ENCODE measurements at regions not wholly inside any gene's neighbourhood (a gene's known extent, or its start where the extent isn't known, plus 50 kb on each side); places are given as distances from the start of the nearest gene placed in this dataset.
A peak's percentile ranks its signal among the peaks of the same experiment; 100 is the strongest.

DNA sequence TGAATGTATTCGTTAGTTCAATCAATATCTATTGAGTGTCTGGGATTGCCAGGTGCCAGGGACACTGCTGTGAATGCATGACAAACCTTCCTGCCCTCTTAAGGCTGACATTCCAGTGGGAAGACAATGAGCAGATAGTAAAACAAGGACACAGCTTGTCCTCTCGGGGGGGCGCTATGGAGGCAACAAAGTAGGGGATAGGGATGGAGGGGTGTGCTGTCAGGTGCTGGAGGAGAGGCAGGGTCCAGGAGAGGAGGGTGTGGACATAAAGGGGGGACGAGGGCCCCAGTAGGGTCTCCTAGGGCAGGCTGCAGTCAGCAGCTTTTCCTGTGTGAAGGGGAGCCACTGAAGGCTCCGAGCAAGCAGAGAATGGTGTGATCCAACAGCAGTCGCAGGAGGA, 198.2 kb upstream of the PDE10A start:
- Mint-ChIP-seq H3K4me3 (ENCODE audit: low read depth) (no peak overlapping the region), H3K36me3 (ENCODE audit: insufficient read depth) (no peaks in the 10 kb centered on the region), H3K27me3 (peaks cover 29% of the 10 kb centered on the region), H3K4me1 (ENCODE audit: low read depth) (peaks cover 3% of the 10 kb centered on the region), H3K9me3 (ENCODE audit: low read depth) (peaks cover 4% of the 10 kb centered on the region), H3K27ac (peak overlapping the region; percentile 31)
- DNase-seq (ENCODE audit: low spot score, unreplicated experiment) = no peak
- no peak for TF ChIP-seq CTCF (IDR thresholded peaks at IDR 0.05; ENCODE audit: unreplicated experiment)

DNA sequence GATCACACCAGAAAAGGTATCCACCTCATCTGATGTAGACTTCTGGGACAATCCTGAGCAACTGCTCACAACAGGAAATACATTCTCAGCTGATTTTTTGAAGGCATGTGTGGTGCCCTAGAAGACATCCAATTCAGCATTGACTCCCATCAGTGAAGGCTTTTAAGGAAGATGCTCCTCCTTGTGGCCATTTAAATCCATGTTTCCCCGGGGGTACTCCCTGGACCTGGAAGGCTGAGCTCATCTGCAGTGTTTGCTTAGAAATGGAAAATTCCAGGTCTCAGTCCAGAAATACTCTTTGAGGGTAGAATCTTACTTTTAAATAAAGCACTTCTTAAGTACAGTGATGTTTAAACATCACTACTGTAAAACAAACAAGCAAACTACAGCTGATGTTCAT, 195.5 kb upstream of the PDE10A start:
- no peaks in the 10 kb centered on the region for H3K9me3 Mint-ChIP-seq (ENCODE audit: low read depth)
- H3K27me3 Mint-ChIP-seq = peaks cover 43% of the 10 kb centered on the region
- H3K4me3 Mint-ChIP-seq (ENCODE audit: low read depth) = no peak overlapping the region
- peak; percentile 25 for TF ChIP-seq CTCF (IDR thresholded peaks at IDR 0.05; ENCODE audit: unreplicated experiment)
- H3K27ac Mint-ChIP-seq = no peak overlapping the region
- DNase-seq (ENCODE audit: low spot score, unreplicated experiment) = no peak
- H3K36me3 Mint-ChIP-seq (ENCODE audit: insufficient read depth) = no peaks in the 10 kb centered on the region
- no peaks in the 10 kb centered on the region for H3K4me1 Mint-ChIP-seq (ENCODE audit: low read depth)

DNA sequence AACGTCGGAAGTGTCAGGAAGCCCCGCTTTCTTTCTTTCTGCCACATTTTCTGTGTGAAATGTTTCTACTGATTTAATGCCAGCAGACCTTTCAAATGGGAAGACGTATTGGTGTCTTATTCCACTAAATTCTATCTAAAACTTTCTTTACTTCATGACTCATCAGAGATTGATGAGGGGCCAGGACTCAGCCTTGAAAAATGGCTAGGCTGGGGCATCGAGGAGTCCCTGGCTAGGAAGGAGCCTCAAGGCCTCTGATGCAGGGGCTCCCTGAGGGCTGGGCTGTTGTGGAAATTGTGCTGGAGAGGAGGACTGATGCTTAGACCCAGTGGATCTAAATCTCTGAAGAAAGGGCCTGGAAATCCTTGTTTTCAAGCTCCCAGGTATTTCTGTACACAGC, 192.8 kb upstream of the PDE10A start:
- no peak for DNase-seq (ENCODE audit: low spot score, unreplicated experiment)
- Mint-ChIP-seq H3K27ac (no peak overlapping the region), H3K36me3 (ENCODE audit: insufficient read depth) (no peaks in the 10 kb centered on the region), H3K4me3 (ENCODE audit: low read depth) (no peak overlapping the region), H3K4me1 (ENCODE audit: low read depth) (no peaks in the 10 kb centered on the region), H3K27me3 (peaks cover 61% of the 10 kb centered on the region), H3K9me3 (ENCODE audit: low read depth) (no peaks in the 10 kb centered on the region)
- TF ChIP-seq CTCF (IDR thresholded peaks at IDR 0.05; ENCODE audit: unreplicated experiment) = no peak

DNA sequence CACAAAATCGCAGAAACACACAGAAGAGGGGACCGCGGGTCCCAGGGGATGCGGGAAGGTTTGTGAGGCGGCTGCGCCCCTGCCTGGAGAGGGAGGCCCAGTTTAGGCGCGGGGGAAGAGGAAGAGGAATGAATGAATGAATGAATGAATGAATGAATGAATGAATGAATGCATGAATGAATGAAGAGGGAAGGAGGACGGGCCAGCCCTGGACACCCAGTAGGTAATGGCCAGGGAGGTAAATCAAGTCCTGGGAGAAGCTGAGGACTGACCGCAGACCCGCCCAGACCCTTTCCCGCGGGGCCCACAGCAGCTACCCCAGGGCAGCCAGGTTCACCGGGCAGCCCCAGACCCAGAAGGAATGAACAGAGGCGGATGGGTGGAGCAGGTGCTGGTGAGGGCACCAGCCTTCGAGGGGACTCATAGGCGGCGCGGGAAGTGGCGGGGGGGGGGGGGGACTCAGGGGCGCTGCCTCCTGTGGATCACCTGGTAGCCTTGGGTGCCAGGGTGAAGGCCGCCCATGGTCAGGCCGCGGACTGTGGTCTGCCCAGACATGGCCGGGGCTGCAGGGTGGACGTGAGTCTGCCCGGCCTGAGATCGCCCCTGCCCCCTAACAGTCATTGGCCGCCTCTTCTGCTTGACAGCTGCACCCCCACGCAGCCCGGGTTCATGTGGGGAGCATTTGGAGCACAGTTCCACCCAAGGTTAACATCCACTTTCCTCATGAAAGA, 192.0 kb upstream of the PDE10A start:
- no peak overlapping the region for H3K4me3 Mint-ChIP-seq (ENCODE audit: low read depth)
- H3K9me3 Mint-ChIP-seq (ENCODE audit: low read depth) = no peaks in the 10 kb centered on the region
- TF ChIP-seq CTCF (IDR thresholded peaks at IDR 0.05; ENCODE audit: unreplicated experiment) = no peak
- no peaks in the 10 kb centered on the region for H3K4me1 Mint-ChIP-seq (ENCODE audit: low read depth)
- no peaks in the 10 kb centered on the region for H3K36me3 Mint-ChIP-seq (ENCODE audit: insufficient read depth)
- peaks cover 66% of the 10 kb centered on the region for H3K27me3 Mint-ChIP-seq
- no peak overlapping the region for H3K27ac Mint-ChIP-seq
- no peak for DNase-seq (ENCODE audit: low spot score, unreplicated experiment)

GRCh38 chr6:165854061-165854862, 191.2 kb upstream of the PDE10A start:
- Mint-ChIP-seq H3K4me3 (ENCODE audit: low read depth) (no peak overlapping the region), H3K36me3 (ENCODE audit: insufficient read depth) (no peaks in the 10 kb centered on the region), H3K9me3 (ENCODE audit: low read depth) (no peaks in the 10 kb centered on the region), H3K4me1 (ENCODE audit: low read depth) (no peaks in the 10 kb centered on the region), H3K27ac (no peak overlapping the region), H3K27me3 (peaks cover 74% of the 10 kb centered on the region)
- DNase-seq (ENCODE audit: low spot score, unreplicated experiment) = no peak
- no peak for TF ChIP-seq CTCF (IDR thresholded peaks at IDR 0.05; ENCODE audit: unreplicated experiment)
